Mononuclear cell (primary cell): ENCODE measurements at regions not wholly inside any gene's neighbourhood (a gene's known extent, or its start where the extent isn't known, plus 50 kb on each side); places are given as distances from the start of the nearest gene placed in this dataset.
"Not testable (repeated sequence)": the region's sequence is repeated elsewhere in the genome, so short reads cannot be mapped to it uniquely, and the experiment has no call there.

Experiments used
- H3K27me3 ChIP-seq: 2 replicates; pipeline ENCODE4 v1.6.0; 2011; ENCODE audit warnings: low read length, control low read depth; ENCODE audit not compliant: insufficient read depth
- H3K4me1 ChIP-seq: 2 replicates; pipeline ENCODE4 v1.5.1; 2011; ENCODE audit warnings: mild to moderate bottlenecking, low read length, control low read depth; ENCODE audit not compliant: insufficient read depth
- H3K4me3 ChIP-seq: 2 replicates; pipeline ENCODE4 v1.5.1; 2011; ENCODE audit warnings: mild to moderate bottlenecking, low read length, moderate library complexity
- H3K9me3 ChIP-seq: 2 replicates; pipeline ENCODE4 v1.5.1; 2011; ENCODE audit warnings: low read depth, mild to moderate bottlenecking, control low read depth, low read length

DNA sequence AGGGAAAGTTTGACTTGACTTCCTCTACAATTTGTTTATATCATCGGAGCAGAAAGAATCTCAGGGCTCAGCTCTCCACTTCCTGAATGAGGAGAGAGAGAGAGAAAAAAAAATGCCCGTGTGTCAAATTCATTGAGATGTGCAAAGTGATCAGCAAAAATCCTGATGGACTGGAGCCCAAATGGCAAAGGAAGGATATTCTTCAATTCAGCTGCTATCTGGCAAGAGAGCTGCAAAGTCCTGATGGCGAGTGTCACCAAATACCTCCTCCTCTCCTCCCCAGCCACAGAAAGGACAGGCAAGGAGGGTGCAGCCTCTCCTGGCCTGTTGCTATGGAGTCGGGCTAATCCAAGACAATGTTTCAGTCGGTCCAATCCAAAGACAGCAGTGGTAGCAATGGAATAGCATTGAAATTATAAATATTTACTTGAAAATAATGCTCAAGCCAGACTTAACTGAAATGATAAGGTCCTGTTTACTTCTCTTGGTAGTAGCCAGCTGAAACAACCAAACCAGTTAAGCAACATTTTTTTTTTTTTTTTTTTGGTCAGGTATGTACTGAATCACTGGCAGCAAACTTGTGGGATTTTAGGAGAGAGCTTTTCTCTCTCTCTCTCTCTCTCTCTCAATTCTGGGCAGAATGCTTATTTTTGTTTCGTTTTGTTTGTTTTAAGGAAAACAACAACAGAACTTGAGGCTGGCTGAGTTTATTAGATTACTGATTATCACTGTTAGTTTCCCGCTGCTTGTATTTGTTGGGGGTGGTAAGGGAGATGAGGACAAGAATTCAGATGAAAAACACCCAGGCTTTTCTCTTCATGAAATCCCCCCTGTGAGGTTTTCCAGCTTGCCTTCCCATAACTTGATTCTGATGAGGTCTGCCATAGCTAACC lies 204.2 kb downstream of the BCAS1 start:
- Histone ChIP-seq H3K27me3 (no peaks in the 10 kb centered on the region), H3K4me3 (no peak overlapping the region), H3K4me1 (peaks cover 50% of the 10 kb centered on the region), H3K9me3 (no peaks in the 10 kb centered on the region)

DNA sequence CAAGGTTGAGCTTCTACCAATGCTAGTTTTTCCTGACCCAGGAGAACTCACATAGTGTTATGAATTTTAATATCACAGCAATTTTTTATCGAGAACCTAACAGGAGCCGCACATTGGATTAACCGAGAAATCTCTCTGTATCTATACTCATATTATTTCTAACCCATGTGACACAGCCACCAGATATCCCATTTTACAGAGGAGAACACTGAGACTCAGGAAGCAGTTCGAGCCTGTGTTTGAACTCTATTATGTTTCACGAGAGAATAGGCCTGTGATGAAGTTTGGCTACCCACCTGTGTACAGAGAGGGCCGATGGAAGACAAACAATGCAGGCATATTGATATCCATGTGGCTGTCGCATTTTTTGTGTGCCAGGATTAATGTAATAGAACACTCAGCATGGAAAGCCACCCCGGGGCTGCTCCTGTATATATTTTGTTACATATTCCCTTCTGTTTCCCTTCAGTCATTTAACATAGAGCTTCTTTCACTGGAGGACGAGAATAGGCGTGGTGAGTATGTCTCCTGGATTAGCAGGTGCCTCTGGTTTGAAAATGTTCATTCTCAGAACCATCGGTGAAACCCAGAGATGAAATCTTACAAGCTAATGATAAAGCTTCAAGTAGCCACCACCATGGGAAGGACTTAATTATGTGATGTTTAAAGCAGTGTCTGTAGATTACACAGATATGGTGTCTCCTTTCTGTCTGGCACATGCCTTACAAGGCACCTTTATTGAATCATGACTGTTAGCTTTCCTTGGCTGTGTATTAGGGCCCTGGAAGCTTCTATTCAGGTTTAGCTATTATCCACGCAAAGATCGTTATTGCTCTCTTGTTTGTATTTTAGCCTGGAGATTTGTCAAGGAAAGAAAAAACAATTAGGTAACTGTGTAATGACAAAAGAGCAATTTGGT lies 205.4 kb downstream of the BCAS1 start:
- H3K9me3 ChIP-seq, H3K4me3 ChIP-seq, H3K27me3 ChIP-seq: not testable (repeated sequence)
- peaks cover 41% of the 10 kb centered on the region for H3K4me1 ChIP-seq

DNA sequence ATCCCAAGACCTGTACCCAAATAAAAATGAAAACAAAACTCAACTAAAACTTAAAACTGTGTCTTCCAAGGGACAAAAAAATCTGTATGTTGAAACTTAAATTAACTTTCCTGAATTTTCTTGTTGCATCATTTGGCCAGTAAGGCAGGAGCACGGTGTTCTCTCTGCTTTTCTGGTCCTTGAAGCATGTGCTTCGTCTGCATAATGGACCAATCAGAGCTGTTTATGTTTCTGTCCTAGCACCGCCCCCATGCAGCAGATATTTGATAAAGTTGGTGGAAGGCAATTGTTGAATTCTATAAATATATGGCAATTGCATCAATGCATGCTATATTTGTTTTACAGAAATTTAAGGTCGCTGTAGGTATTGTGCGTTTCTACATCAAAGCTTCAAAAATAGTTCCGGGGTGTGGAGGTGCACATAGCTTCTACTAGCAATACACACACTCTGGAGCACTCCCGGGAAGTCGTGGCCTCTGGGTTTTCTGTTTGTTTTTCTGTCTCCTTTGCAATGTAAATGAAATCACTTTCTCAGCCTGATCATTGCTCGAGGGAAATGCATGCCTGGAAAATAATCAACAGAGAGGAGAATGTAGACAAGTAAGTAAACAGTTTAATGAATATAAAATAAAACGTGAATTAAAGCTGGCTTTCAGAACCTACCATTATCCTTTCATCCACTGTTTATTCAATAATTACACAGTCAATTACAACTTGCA lies 206.3 kb downstream of the BCAS1 start:
- not testable (repeated sequence) for H3K9me3 ChIP-seq, H3K27me3 ChIP-seq, H3K4me3 ChIP-seq
- peaks cover 34% of the 10 kb centered on the region for H3K4me1 ChIP-seq

GRCh38 chr20:53863535-53863922 lies 206.9 kb downstream of the BCAS1 start:
- peaks cover 34% of the 10 kb centered on the region for H3K4me1 ChIP-seq
- not testable (repeated sequence) for H3K4me3 ChIP-seq, H3K9me3 ChIP-seq, H3K27me3 ChIP-seq

DNA sequence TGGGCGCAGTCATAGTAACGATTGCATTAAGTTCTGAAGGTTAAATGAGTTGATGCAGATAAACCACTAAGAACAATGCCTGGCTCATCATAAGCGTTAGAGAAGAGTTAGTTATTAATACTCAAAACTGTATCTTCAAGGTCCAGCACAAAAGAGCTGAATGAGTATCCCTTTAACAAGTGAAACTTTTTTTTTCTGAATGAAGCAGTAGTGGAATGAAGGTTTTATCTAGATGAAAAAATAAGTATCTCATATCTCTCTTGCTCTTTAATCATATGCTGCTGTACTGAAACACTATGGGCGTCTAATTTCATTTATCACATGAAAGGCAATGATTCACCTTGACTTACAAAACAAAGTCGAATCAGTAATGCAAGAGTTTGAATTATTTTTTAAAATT lies 207.4 kb downstream of the BCAS1 start:
- not testable (repeated sequence) for H3K4me3 ChIP-seq, H3K9me3 ChIP-seq

GRCh38 chr20:53862490-53862889 lies 207.9 kb downstream of the BCAS1 start:
- not testable (repeated sequence) for H3K9me3 ChIP-seq, H3K27me3 ChIP-seq, H3K4me3 ChIP-seq
- H3K4me1 ChIP-seq, result peaks cover 28% of the 10 kb centered on the region

More for the DNA sequence above, 207.4 kb downstream of the BCAS1 start:
- not testable (repeated sequence) for H3K27me3 ChIP-seq
- H3K4me1 ChIP-seq, result peaks cover 33% of the 10 kb centered on the region

DNA sequence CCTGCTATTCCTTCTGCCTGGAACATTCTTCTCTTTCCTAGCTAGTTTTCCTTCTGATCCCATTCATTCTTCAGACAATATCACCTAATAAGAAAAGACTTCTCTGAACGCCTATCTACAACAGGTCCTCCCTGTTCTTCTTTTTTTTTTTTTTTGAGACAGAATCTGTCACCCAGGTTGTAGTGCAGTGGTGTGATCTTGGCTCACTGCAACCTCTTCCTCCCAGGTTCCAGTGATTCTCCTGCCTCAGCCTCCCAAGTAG lies 208.3 kb downstream of the BCAS1 start:
- H3K9me3 ChIP-seq, H3K27me3 ChIP-seq, H3K4me3 ChIP-seq: not testable (repeated sequence)
- H3K4me1 ChIP-seq, result peaks cover 23% of the 10 kb centered on the region

DNA sequence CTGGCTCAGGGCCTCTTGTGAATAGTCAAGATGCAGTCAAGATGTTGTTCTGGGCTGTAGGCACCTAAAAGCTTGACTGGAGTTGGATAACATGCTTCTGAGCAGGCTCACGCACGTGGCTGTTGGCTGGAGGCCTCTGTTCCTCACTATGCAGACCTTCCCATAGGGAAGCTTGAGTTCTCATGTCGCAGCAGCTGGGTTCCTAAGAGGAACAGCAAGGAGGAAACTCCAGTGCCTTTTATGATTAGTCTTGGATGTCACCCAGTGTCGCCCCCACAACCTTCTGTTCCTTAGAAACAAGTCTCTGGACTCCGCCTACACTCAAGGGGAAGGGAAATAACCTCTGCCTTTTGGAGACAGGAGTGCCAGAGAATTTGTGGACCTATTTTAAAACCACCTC lies 210.7 kb downstream of the BCAS1 start:
- Histone ChIP-seq H3K4me1 (peaks cover 19% of the 10 kb centered on the region), H3K27me3 (no peaks in the 10 kb centered on the region), H3K9me3 (no peaks in the 10 kb centered on the region)

DNA sequence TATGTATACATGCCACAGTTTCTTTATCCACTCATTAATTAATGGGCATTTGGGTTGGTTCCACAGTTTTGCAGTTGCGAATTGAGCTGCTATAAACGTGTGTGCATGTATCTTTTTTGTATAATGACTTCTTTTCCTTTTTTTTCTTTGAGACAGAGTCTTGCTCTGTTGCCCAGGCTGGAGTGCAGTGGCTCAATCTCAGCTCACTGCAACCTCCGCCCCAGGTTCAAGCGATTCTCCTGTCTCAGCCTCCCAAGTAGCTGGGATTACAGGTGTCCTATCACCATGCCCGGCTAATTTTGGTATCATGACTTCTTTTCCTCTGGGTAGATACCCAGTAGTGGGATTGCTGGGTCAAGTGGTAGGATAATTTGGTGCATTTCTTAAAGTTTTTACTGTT lies 211.4 kb downstream of the BCAS1 start:
- H3K27me3 ChIP-seq, H3K9me3 ChIP-seq: not testable (repeated sequence)
- peaks cover 19% of the 10 kb centered on the region for H3K4me1 ChIP-seq

More for the DNA sequence above, 210.7 kb downstream of the BCAS1 start:
- H3K4me3 ChIP-seq, result no peak overlapping the region

DNA sequence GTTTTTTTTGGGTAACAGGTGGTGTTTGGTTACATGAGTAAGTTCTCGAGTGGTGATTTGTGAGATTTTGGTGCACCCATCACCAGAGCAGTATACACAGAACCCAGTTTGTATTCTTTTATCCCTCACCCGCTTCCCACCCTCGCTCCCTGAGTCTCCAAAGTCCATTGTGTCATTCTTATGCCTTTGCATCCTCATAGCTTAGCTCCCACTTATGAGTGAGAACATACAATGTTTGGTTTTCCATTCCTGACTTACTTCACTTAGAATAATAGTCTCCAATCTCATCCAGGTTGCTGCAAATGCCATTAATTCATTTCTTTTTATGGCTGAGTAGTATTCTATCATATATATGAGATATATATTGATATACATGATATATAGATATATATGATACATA lies 211.9 kb downstream of the BCAS1 start:
- H3K4me1 ChIP-seq, result peaks cover 19% of the 10 kb centered on the region
- not testable (repeated sequence) for H3K9me3 ChIP-seq, H3K4me3 ChIP-seq, H3K27me3 ChIP-seq

More for the DNA sequence above, 211.4 kb downstream of the BCAS1 start:
- not testable (repeated sequence) for H3K4me3 ChIP-seq

GRCh38 chr20:53857723-53858236 lies 212.6 kb downstream of the BCAS1 start:
- Histone ChIP-seq H3K4me3 (no peak overlapping the region), H3K4me1 (peaks cover 22% of the 10 kb centered on the region), H3K9me3 (no peaks in the 10 kb centered on the region), H3K27me3 (no peaks in the 10 kb centered on the region)

- Histone ChIP-seq H3K9me3 (no peaks in the 10 kb centered on the region), H3K4me1 (peaks cover 22% of the 10 kb centered on the region), H3K4me3 (no peak overlapping the region)
Observed at GRCh38 chr20:53856300-53857295, 213.8 kb downstream of the BCAS1 start.

GRCh38 chr20:53855733-53856132 lies 214.7 kb downstream of the BCAS1 start:
- H3K4me1 ChIP-seq, result peaks cover 22% of the 10 kb centered on the region
- H3K27me3 ChIP-seq, result no peaks in the 10 kb centered on the region
- H3K9me3 ChIP-seq, result no peaks in the 10 kb centered on the region
- no peak overlapping the region for H3K4me3 ChIP-seq

More at GRCh38 chr20:53856300-53857295, 213.8 kb downstream of the BCAS1 start:
- H3K27me3 ChIP-seq, result no peaks in the 10 kb centered on the region

DNA sequence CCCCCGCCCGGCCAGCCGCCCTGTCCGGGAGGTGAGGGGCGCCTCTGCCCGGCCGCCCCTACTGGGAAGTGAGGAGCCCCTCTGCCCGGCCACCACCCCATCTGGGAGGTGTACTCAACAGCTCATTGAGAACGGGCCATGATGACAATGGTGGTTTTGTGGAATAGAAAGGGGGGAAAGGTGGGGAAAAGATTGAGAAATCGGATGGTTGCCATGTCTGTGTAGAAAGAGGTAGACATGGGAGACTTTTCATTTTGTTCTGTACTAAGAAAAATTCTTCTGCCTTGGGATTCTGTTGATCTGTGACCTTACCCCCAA lies 215.8 kb downstream of the BCAS1 start:
- peaks cover 29% of the 10 kb centered on the region for H3K4me1 ChIP-seq
- not testable (repeated sequence) for H3K9me3 ChIP-seq, H3K27me3 ChIP-seq, H3K4me3 ChIP-seq
